KMS-11 (cell line): ENCODE measurements at regions not wholly inside any gene's neighbourhood (a gene's known extent, or its start where the extent isn't known, plus 50 kb on each side); places are given as distances from the start of the nearest gene placed in this dataset.

Experiments
- H2AFZ ChIP-seq: fragments of 200-600 bp; sonication (generic); 2 replicates; pipeline ENCODE4 v1.6.1; 2016; ENCODE audit warnings: antibody characterized with exemption, mixed run types, low read depth
- H3K27ac ChIP-seq: fragments of 200-600 bp; sonication (generic); 2 replicates; pipeline ENCODE4 v1.6.1; 2016; ENCODE audit warnings: mild to moderate bottlenecking, mixed run types
- H3K27me3 ChIP-seq: fragments of 200-600 bp; sonication (generic); 2 replicates; pipeline ENCODE4 v1.6.1; 2017; ENCODE audit warnings: mild to moderate bottlenecking, low read depth, mixed run types, moderate library complexity; ENCODE audit not compliant: insufficient read depth
- H3K36me3 ChIP-seq: fragments of 200-600 bp; sonication (generic); 2 replicates; pipeline ENCODE4 v1.6.1; 2017; ENCODE audit warnings: mild to moderate bottlenecking, mixed run types; ENCODE audit not compliant: insufficient read depth
- H3K4me1 ChIP-seq: fragments of 200-600 bp; sonication (generic); 2 replicates; pipeline ENCODE4 v1.6.1; 2016; ENCODE audit warnings: mild to moderate bottlenecking, low read depth, mixed run types; ENCODE audit not compliant: poor library complexity, severe bottlenecking
- H3K4me2 ChIP-seq: fragments of 200-600 bp; sonication (generic); 2 replicates; pipeline ENCODE4 v1.7.0; 2016; ENCODE audit warnings: mild to moderate bottlenecking, mixed run types
- H3K4me3 ChIP-seq: fragments of 200-600 bp; sonication (generic); IDR thresholded peaks from 2 replicates; pipeline ENCODE4 v1.6.1; 2017; ENCODE audit warnings: low read depth, low read length, mixed read lengths; ENCODE audit not compliant: insufficient read depth
- H3K79me2 ChIP-seq: fragments of 200-600 bp; sonication (generic); 2 replicates; pipeline ENCODE4 v1.6.1; 2016; ENCODE audit warnings: low read depth, mixed run types; ENCODE audit not compliant: insufficient read depth
- H3K9ac ChIP-seq: fragments of 200-600 bp; sonication (generic); 2 replicates; pipeline ENCODE4 v1.6.1; 2016; ENCODE audit warnings: mild to moderate bottlenecking, mixed run types
- H4K20me1 ChIP-seq: fragments of 200-600 bp; sonication (generic); 2 replicates; pipeline ENCODE4 v1.6.1; 2016; ENCODE audit warnings: mild to moderate bottlenecking, mixed run types; ENCODE audit not compliant: insufficient read depth
- TF ChIP-seq, protein P1 (sequence below): fragments of 200-600 bp; sonication (generic); conservative IDR thresholded peaks from 2 replicates; pipeline ENCODE4 v1.6.1; 2017; ENCODE audit warnings: low read depth, mild to moderate bottlenecking, antibody characterized with exemption, low read length, moderate library complexity, mixed read lengths

DNA sequence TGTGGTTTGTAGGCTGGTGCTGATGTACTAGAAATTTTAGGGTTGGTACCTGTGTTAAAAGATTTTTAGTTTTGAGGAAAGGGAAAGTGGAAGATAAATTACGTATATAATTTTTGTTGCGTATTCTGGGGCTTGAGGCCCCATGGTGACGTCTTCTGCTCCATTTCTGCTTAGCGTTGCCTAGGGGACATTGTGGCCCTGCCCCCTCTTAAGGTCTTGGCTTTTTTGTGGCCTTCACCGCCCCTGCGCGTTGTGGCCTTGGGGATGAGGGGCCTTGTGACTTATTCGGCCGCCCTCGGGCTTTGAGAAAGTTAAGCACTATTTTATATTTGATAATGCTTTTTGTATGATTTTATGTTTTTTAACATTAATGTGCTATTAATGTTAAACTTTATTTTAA lies 182.0 kb downstream of the KLF13 start:
- H3K27me3 ChIP-seq = no peaks in the 10 kb centered on the region
- no peak overlapping the region for H3K4me3 ChIP-seq
- no peak overlapping the region for H3K27ac ChIP-seq
- H3K79me2 ChIP-seq = no peaks in the 10 kb centered on the region
- H3K4me1 ChIP-seq = peaks cover 8% of the 10 kb centered on the region
- no peaks in the 10 kb centered on the region for H3K36me3 ChIP-seq
- TF ChIP-seq, protein P1, sequence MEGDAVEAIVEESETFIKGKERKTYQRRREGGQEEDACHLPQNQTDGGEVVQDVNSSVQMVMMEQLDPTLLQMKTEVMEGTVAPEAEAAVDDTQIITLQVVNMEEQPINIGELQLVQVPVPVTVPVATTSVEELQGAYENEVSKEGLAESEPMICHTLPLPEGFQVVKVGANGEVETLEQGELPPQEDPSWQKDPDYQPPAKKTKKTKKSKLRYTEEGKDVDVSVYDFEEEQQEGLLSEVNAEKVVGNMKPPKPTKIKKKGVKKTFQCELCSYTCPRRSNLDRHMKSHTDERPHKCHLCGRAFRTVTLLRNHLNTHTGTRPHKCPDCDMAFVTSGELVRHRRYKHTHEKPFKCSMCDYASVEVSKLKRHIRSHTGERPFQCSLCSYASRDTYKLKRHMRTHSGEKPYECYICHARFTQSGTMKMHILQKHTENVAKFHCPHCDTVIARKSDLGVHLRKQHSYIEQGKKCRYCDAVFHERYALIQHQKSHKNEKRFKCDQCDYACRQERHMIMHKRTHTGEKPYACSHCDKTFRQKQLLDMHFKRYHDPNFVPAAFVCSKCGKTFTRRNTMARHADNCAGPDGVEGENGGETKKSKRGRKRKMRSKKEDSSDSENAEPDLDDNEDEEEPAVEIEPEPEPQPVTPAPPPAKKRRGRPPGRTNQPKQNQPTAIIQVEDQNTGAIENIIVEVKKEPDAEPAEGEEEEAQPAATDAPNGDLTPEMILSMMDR = no peak
- no peak overlapping the region for H3K9ac ChIP-seq
- H4K20me1 ChIP-seq = no peaks in the 10 kb centered on the region
- H3K4me2 ChIP-seq = no peak overlapping the region
- no peak overlapping the region for H2AFZ ChIP-seq

DNA sequence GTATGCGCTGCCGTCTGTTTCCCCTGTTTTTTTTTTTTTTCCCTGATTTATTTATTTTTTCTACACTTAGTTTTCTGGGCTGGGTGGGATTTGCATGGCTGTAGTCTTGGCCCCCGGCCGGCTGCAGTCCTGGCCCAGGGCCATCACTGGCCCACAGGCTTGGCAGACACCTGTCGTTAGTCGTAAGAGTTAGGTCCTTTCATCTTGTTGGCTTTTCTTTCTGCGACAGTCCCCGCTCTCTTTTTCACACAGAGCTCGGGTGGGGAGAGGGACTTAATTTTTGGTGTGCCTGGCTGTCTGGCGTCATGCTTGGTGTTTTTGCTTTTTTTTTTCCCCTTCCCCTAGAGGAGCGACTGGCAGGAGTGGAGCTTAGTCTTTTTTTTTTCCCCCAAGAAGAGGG lies 183.4 kb downstream of the KLF13 start:
- Histone ChIP-seq H3K36me3 (no peaks in the 10 kb centered on the region), H4K20me1 (no peaks in the 10 kb centered on the region), H3K4me3 (no peak overlapping the region), H3K4me2 (no peak overlapping the region), H3K27me3 (no peaks in the 10 kb centered on the region), H3K4me1 (peaks cover 8% of the 10 kb centered on the region), H2AFZ (no peak overlapping the region), H3K9ac (no peak overlapping the region), H3K79me2 (no peaks in the 10 kb centered on the region), H3K27ac (no peak overlapping the region)
- TF ChIP-seq, protein P1 = no peak

GRCh38 chr15:31511707-31512310 lies 185.2 kb downstream of the KLF13 start:
- Histone ChIP-seq H3K79me2 (no peaks in the 10 kb centered on the region), H3K4me1 (peaks cover 8% of the 10 kb centered on the region), H3K4me3 (no peak overlapping the region), H2AFZ (no peak overlapping the region), H3K27me3 (no peaks in the 10 kb centered on the region), H3K36me3 (no peaks in the 10 kb centered on the region), H3K9ac (no peak overlapping the region), H4K20me1 (no peaks in the 10 kb centered on the region), H3K4me2 (no peak overlapping the region), H3K27ac (no peak overlapping the region)
- TF ChIP-seq, protein P1 = no peak

- H3K36me3 ChIP-seq = no peaks in the 10 kb centered on the region
- TF ChIP-seq, protein P1 = no peak
- H2AFZ ChIP-seq = no peak overlapping the region
- H3K27ac ChIP-seq = no peak overlapping the region
- peaks cover 8% of the 10 kb centered on the region for H3K4me1 ChIP-seq
- H3K4me2 ChIP-seq = no peak overlapping the region
- no peak overlapping the region for H3K9ac ChIP-seq
- no peaks in the 10 kb centered on the region for H3K79me2 ChIP-seq
- H3K4me3 ChIP-seq = no peak overlapping the region
- H3K27me3 ChIP-seq = no peaks in the 10 kb centered on the region
- H4K20me1 ChIP-seq = no peaks in the 10 kb centered on the region
Measured at GRCh38 chr15:31513178-31513577, 186.5 kb downstream of the KLF13 start.
